ENCODE measurements at regions not wholly inside any gene's neighbourhood (a gene's known extent, or its start where the extent isn't known, plus 50 kb on each side); places are given as distances from the start of the nearest gene placed in this dataset.
"Not testable (repeated sequence)": the region's sequence is repeated elsewhere in the genome, so short reads cannot be mapped to it uniquely, and the experiment has no call there.

- FAIRE-seq (no peak), DNase-seq (ENCODE audit: low spot score) (no peak)
Measured at GRCh38 chr1:29417147-29417858, 181.0 kb downstream of the PTPRU start.

GRCh38 chr1:29416267-29417146, 180.2 kb downstream of the PTPRU start:
- FAIRE-seq (no peak), DNase-seq (ENCODE audit: low spot score) (no peak)

GRCh38 chr1:29415861-29416260, 179.5 kb downstream of the PTPRU start:
- FAIRE-seq (no peak), DNase-seq (ENCODE audit: low spot score) (no peak)

GRCh38 chr1:29415156-29415830, 179.0 kb downstream of the PTPRU start:
- no peak for DNase-seq (ENCODE audit: low spot score)
- no peak for FAIRE-seq

GRCh38 chr1:29414086-29414485, 177.8 kb downstream of the PTPRU start:
- DNase-seq (ENCODE audit: low spot score) (no peak), FAIRE-seq (no peak)

GRCh38 chr1:29413661-29414060, 177.3 kb downstream of the PTPRU start:
- DNase-seq (ENCODE audit: low spot score) (no peak), FAIRE-seq (no peak)

- DNase-seq (ENCODE audit: low spot score): no peak
- FAIRE-seq: no peak
Measured at GRCh38 chr1:29412591-29412990, 176.3 kb downstream of the PTPRU start.

- FAIRE-seq: no peak
- no peak for DNase-seq (ENCODE audit: low spot score)
Measured at GRCh38 chr1:29410476-29410875, 174.2 kb downstream of the PTPRU start.

- no peak for FAIRE-seq
- DNase-seq (ENCODE audit: low spot score): no peak
Measured at GRCh38 chr1:29409616-29410015, 173.3 kb downstream of the PTPRU start.

GRCh38 chr1:29408831-29409605, 172.7 kb downstream of the PTPRU start:
- FAIRE-seq (no peak), DNase-seq (ENCODE audit: low spot score) (no peak)

- FAIRE-seq (no peak), DNase-seq (ENCODE audit: low spot score) (no peak)
Measured at GRCh38 chr1:29406814-29407213, 170.5 kb downstream of the PTPRU start.

GRCh38 chr1:29400203-29400602, 163.9 kb downstream of the PTPRU start:
- DNase-seq (ENCODE audit: low spot score); FAIRE-seq: not testable (repeated sequence)

- DNase-seq (ENCODE audit: low spot score): no peak
- no peak for FAIRE-seq
Measured at GRCh38 chr1:29399465-29399864, 163.1 kb downstream of the PTPRU start.

- DNase-seq (ENCODE audit: low spot score) (no peak), FAIRE-seq (no peak)
Measured at GRCh38 chr1:29398431-29398830, 162.1 kb downstream of the PTPRU start.

- no peak for DNase-seq (ENCODE audit: low spot score)
- no peak for FAIRE-seq
Measured at GRCh38 chr1:29397981-29398380, 161.7 kb downstream of the PTPRU start.

GRCh38 chr1:29397256-29397590, 160.9 kb downstream of the PTPRU start:
- FAIRE-seq (no peak), DNase-seq (ENCODE audit: low spot score) (no peak)

- DNase-seq (ENCODE audit: low spot score) (no peak), FAIRE-seq (no peak)
Measured at GRCh38 chr1:29396438-29397255, 160.3 kb downstream of the PTPRU start.

GRCh38 chr1:29395736-29396437, 159.6 kb downstream of the PTPRU start:
- no peak for FAIRE-seq
- no peak for DNase-seq (ENCODE audit: low spot score)

GRCh38 chr1:29394521-29395225, 158.4 kb downstream of the PTPRU start:
- DNase-seq (ENCODE audit: low spot score) (no peak), FAIRE-seq (no peak)

All from RCC 7860 (cell line).